Vagina (tissue), 2 donors: ENCODE measurements at regions not wholly inside any gene's neighbourhood (a gene's known extent, or its start where the extent isn't known, plus 50 kb on each side); places are given as distances from the start of the nearest gene placed in this dataset.

Source experiments
- POLR2A ChIP-seq, 2 donors: fragments of 450-650 bp; IDR thresholded peaks; one replicate each; pipeline ENCODE4 v1.6.1; 2017; ENCODE audit warnings: antibody characterized with exemption in 2 of 2, mild to moderate bottlenecking in 2 of 2, moderate library complexity in 2 of 2
- TF ChIP-seq, protein P1 (sequence below), 3 experiments: fragments of 450-650 bp in 2 of 3; fragments of 200-600 bp in 1 of 3; sonication (generic) in 1 of 3; IDR thresholded peaks; one replicate each; pipeline ENCODE4 v1.5.1; 2017 to 2019; ENCODE audit warnings: antibody characterized with exemption in 3 of 3, mild to moderate bottlenecking in 2 of 3, moderate library complexity in 2 of 3

DNA sequence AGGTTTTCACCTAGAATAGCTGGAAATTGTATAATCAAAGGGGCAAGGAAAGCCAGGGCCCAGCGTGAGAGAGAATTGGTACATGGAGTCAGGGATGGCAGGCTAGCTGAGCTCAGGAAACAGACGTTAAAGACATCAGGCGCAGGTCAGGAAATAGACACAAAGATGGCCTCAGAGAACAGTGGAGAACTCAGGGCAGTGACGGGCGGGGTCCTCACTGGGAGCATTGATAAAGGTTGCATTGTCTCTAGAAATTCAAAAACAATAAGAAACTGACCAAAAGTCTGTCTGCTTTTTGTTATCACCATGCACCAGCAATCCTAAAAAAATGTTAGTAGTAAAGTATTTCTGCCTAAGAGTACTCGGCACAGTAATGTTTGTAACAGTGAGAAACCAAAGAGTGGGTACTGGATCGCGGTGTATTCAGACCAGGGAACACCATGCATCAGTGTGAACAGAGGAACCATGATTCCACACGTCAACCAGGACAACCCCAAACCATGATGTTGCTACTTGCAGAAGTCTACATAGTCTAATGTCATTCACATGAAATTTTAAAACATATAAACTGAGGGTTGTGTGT is 81.9 kb upstream of the AUTS2 start:
- TF ChIP-seq, protein P1, sequence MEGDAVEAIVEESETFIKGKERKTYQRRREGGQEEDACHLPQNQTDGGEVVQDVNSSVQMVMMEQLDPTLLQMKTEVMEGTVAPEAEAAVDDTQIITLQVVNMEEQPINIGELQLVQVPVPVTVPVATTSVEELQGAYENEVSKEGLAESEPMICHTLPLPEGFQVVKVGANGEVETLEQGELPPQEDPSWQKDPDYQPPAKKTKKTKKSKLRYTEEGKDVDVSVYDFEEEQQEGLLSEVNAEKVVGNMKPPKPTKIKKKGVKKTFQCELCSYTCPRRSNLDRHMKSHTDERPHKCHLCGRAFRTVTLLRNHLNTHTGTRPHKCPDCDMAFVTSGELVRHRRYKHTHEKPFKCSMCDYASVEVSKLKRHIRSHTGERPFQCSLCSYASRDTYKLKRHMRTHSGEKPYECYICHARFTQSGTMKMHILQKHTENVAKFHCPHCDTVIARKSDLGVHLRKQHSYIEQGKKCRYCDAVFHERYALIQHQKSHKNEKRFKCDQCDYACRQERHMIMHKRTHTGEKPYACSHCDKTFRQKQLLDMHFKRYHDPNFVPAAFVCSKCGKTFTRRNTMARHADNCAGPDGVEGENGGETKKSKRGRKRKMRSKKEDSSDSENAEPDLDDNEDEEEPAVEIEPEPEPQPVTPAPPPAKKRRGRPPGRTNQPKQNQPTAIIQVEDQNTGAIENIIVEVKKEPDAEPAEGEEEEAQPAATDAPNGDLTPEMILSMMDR (IDR thresholded peaks at IDR 0.05): no peak
- TF ChIP-seq POLR2A (IDR thresholded peaks at IDR 0.05): no peak
